ENCODE measurements at regions not wholly inside any gene's neighbourhood (a gene's known extent, or its start where the extent isn't known, plus 50 kb on each side); places are given as distances from the start of the nearest gene placed in this dataset.
"Not testable (repeated sequence)": the region's sequence is repeated elsewhere in the genome, so short reads cannot be mapped to it uniquely, and the experiment has no call there.

DNA sequence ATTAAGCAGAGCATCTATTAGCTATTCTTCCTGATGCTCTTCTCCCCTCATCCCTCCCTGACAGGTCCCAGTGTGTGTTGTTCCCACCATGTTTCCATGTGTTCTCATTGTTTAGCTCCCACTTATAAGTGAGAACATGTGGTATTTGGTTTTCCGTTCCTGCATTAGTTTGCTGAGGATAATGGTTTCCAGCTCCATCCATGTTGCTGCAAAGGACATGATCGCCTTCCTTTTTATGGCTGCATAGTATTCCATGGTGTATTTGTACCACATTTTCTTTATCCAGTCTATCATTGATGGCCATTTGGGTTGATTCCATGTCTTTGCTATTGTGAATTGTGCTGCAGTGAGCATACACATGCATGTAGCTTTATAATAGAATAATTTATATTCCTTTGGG lies 287.9 kb upstream of the FZD8 start:
- dilution Hi-C loops (cut with HindIII; ENCODE audit: low sequenced_read_pairs, unreplicated experiment); H3K9ac ChIP-seq (ENCODE audit: low read depth, low read length); H3K4me1 ChIP-seq (ENCODE audit: control insufficient read depth, insufficient read depth, low read length); H2AFZ ChIP-seq (replicated peaks; ENCODE audit: low read length, poor library complexity); H2BK120ac ChIP-seq (ENCODE audit: low read depth, low read length); H4K8ac ChIP-seq (ENCODE audit: low read depth in 2 of 2, low read length in 2 of 2); H2BK20ac ChIP-seq (ENCODE audit: low read depth, low read length); H4K5ac ChIP-seq (ENCODE audit: low read depth, low read length); H3K56ac ChIP-seq (ENCODE audit: extremely low read depth, insufficient read depth, low read length); H2AK5ac ChIP-seq (ENCODE audit: low read depth, low read length); H2BK5ac ChIP-seq (ENCODE audit: low read depth, low read length, poor library complexity, severe bottlenecking); H2AK9ac ChIP-seq (replicated peaks; ENCODE audit: low read depth, low read length, poor library complexity); H3K4me3 ChIP-seq (ENCODE audit: insufficient read depth, low read depth, low read length); H3K4me2 ChIP-seq (ENCODE audit: low read depth, low read length); H3K36me3 ChIP-seq (ENCODE audit: control insufficient read depth, insufficient read depth, low read length); BruUV-seq (replicated peaks); H3K79me1 ChIP-seq (ENCODE audit: low read depth in 1 of 2, low read length in 2 of 2); H3K9me1 ChIP-seq (ENCODE audit: insufficient read depth, low read length); DNase-seq; ATAC-seq (ENCODE audit: low read depth); H4K20me1 ChIP-seq (ENCODE audit: insufficient read depth, low read length); H2BK15ac ChIP-seq (ENCODE audit: low read depth, low read length); H3K9me3 ChIP-seq (ENCODE audit: control insufficient read depth, insufficient read depth, low read length); intact Hi-C loops (cut with micrococcal nuclease); H4K91ac ChIP-seq (ENCODE audit: insufficient read depth, low read depth, low read length); H3K23ac ChIP-seq (ENCODE audit: low read depth, low read length); H3K27me3 ChIP-seq (ENCODE audit: control insufficient read depth, insufficient read depth, low read length); H3K14ac ChIP-seq (replicated peaks; ENCODE audit: low read depth, low read length); H3K18ac ChIP-seq (ENCODE audit: low read depth, low read length); H3K27ac ChIP-seq (ENCODE audit: insufficient read depth, low read length); in situ Hi-C loops (cut with MboI; ENCODE audit: low sequenced_read_pairs); H3K4ac ChIP-seq (ENCODE audit: low read depth, low read length); POLR2A ChIA-PET (ENCODE audit: unreplicated experiment): not testable (repeated sequence)
- WGBS, 2 experiments (ENCODE audit: extremely low coverage in 2 of 2, insufficient read length in 1 of 2), result 80% methylated on average over 1 of the region's 2 CpGs; no CpG with 5 or more reads in 1 of the 2 experiments
- CTCF ChIA-PET, result interaction anchor here (1.0 kb wide), 1 partner anchor 29 kb away, joined by 3 read pairs; no protein-coding TSS in a partner anchor

All from IMR-90 (cell line).